SK-N-SH (cell line): ENCODE measurements at regions not wholly inside any gene's neighbourhood (a gene's known extent, or its start where the extent isn't known, plus 50 kb on each side); places are given as distances from the start of the nearest gene placed in this dataset.

Experiments used
- CTCF ChIA-PET: fragments of 300-600, 350-600 bp; formaldehyde crosslinking; extraction: SDS; loops from one replicate; lab custom pipeline; 2021; lab: Yijun Ruan, JAX
- POLR2A ChIA-PET: fragments of 350-600 bp; sonication (Branson Sonifier 250); formaldehyde crosslinking; extraction: SDS; loops from one replicate; lab custom pipeline; 2020; ENCODE audit warnings: antibody characterized with exemption, inconsistent platforms; lab: Yijun Ruan, JAX
- DNase-seq: peaks from one replicate; pipeline ENCODE4 v3.0.0; 2012
- H2AFZ ChIP-seq: fragments of 200-600 bp; sonication (generic); 2 replicates; pipeline ENCODE4 v1.8.1; 2016; ENCODE audit warnings: antibody characterized with exemption, mild to moderate bottlenecking, low read depth
- H3F3A ChIP-seq: fragments of 200-600 bp; sonication (generic); replicated peaks from 2 replicates; pipeline ENCODE3; 2016; ENCODE audit warnings: antibody characterized with exemption, mild to moderate bottlenecking; ENCODE audit not compliant: insufficient read depth
- H3K27ac ChIP-seq, 2 experiments: fragments of 200-500 bp in 1 of 2; fragments of 200-600 bp in 1 of 2; sonication (Bioruptor generic) in 1 of 2; sonication (generic), shearing (Covaris generic) in 1 of 2; 2 replicates each; pipeline versions ENCODE4 v1.5.1 to v1.6.1; 2014 to 2016; ENCODE audit warnings: low read depth in 2 of 2, inconsistent platforms in 1 of 2, low read length in 1 of 2, mild to moderate bottlenecking in 1 of 2, mixed read lengths in 1 of 2
- H3K27me3 ChIP-seq: fragments of 200-600 bp; sonication (generic), shearing (Covaris generic); 2 replicates; pipeline ENCODE4 v1.6.1; 2016; ENCODE audit warnings: mixed run types; ENCODE audit not compliant: insufficient read depth
- H3K36me3 ChIP-seq, 2 experiments: fragments of 200-500 bp in 1 of 2; fragments of 200-600 bp in 1 of 2; sonication (Bioruptor generic) in 1 of 2; sonication (generic) in 1 of 2; replicated peaks in 1 of 2; 2 replicates each; pipeline versions ENCODE3 to v1.5.1; 2014 to 2016; ENCODE audit warnings: low read length in 1 of 2, mild to moderate bottlenecking in 1 of 2; ENCODE audit not compliant: insufficient read depth in 2 of 2, control insufficient read depth in 1 of 2
- H3K4me1 ChIP-seq, 2 experiments: fragments of 200-500 bp in 1 of 2; fragments of 200-600 bp in 1 of 2; sonication (Bioruptor generic) in 1 of 2; sonication (generic), shearing (Covaris generic) in 1 of 2; 2 replicates each; pipeline versions ENCODE4 v1.5.1 to v1.6.1; 2014 to 2016; ENCODE audit warnings: low read depth in 1 of 2, low read length in 1 of 2, mixed run types in 1 of 2; ENCODE audit not compliant: insufficient read depth in 2 of 2, control insufficient read depth in 1 of 2
- H3K4me2 ChIP-seq: fragments of 200-600 bp; sonication (generic), shearing (Covaris generic); 2 replicates; pipeline ENCODE4 v1.6.1; 2017; ENCODE audit warnings: mixed run types
- H3K4me3 ChIP-seq, 2 experiments: fragments of 200-500 bp in 1 of 2; fragments of 200-600 bp in 1 of 2; sonication (Bioruptor generic) in 1 of 2; sonication (generic), shearing (Covaris generic) in 1 of 2; 2 replicates each; pipeline versions ENCODE4 v1.5.1 to v1.8.1; 2014 to 2016; ENCODE audit warnings: low read depth in 2 of 2, inconsistent platforms in 1 of 2, low read length in 1 of 2, mild to moderate bottlenecking in 1 of 2, mixed read lengths in 1 of 2, moderate library complexity in 1 of 2
- H3K79me2 ChIP-seq: fragments of 200-600 bp; sonication (generic); 2 replicates; pipeline ENCODE4 v1.8.1; 2017; ENCODE audit warnings: mild to moderate bottlenecking; ENCODE audit not compliant: insufficient read depth
- H3K9ac ChIP-seq: fragments of 200-600 bp; sonication (generic); 2 replicates; pipeline ENCODE4 v1.6.1; 2017; ENCODE audit warnings: mixed run types
- H3K9me2 ChIP-seq: fragments of 200-600 bp; sonication (generic); 2 replicates; pipeline ENCODE4 v1.6.1; 2017; ENCODE audit warnings: mixed run types
- H3K9me3 ChIP-seq: fragments of 200-600 bp; sonication (generic); 2 replicates; pipeline ENCODE4 v1.6.1; 2017; ENCODE audit warnings: mixed run types, mild to moderate bottlenecking, moderate library complexity
- H4K20me1 ChIP-seq: fragments of 200-600 bp; sonication (generic); 2 replicates; pipeline ENCODE4 v1.6.1; 2017; ENCODE audit warnings: mild to moderate bottlenecking, mixed run types; ENCODE audit not compliant: insufficient read depth
- CHD2 ChIP-seq: fragments of 150-350 bp; IDR thresholded peaks from 2 replicates; pipeline ENCODE4 v1.6.1; 2018; ENCODE audit warnings: low read length; ENCODE audit not compliant: partially characterized antibody
- ELF1 ChIP-seq: IDR thresholded peaks from 2 replicates; pipeline ENCODE4 v1.4.0; 2012
- EZH2phosphoT487 ChIP-seq: fragments of 200-600 bp; sonication (generic); IDR thresholded peaks from 2 replicates; pipeline ENCODE4 v1.6.1; 2017; ENCODE audit warnings: low read depth, mixed run types, mild to moderate bottlenecking, antibody characterized with exemption, moderate library complexity, borderline replicate concordance
- FOXJ3 ChIP-seq: sonication (generic); formaldehyde crosslinking; IDR thresholded peaks from 2 replicates; pipeline ENCODE4 v1.5.1; 2020; ENCODE audit warnings: mild to moderate bottlenecking, missing genetic modification reagents
- FOXM1 ChIP-seq: IDR thresholded peaks from 2 replicates; pipeline ENCODE4 v1.4.0; 2012; ENCODE audit warnings: low read depth, mild to moderate bottlenecking
- GABPA ChIP-seq: IDR thresholded peaks from 2 replicates; pipeline ENCODE4 v1.4.0; 2012; ENCODE audit warnings: low read depth, mild to moderate bottlenecking
- GATA2 ChIP-seq: sonication (generic); formaldehyde crosslinking; IDR thresholded peaks from 2 replicates; pipeline ENCODE4 v1.5.0; 2020; ENCODE audit warnings: mild to moderate bottlenecking, missing genetic modification reagents
- JUND ChIP-seq: IDR thresholded peaks from 2 replicates; pipeline ENCODE4 v1.4.0; 2012
- MXI1 ChIP-seq: IDR thresholded peaks from 2 replicates; pipeline ENCODE4 v1.6.1; 2012; ENCODE audit warnings: mild to moderate bottlenecking, low read depth, low read length, improper control_type of control experiment
- NFIC ChIP-seq: IDR thresholded peaks from 2 replicates; pipeline ENCODE4 v1.4.0; 2012; ENCODE audit warnings: borderline replicate concordance
- NRF1 ChIP-seq: IDR thresholded peaks from 2 replicates; pipeline ENCODE4 v1.6.1; 2012; ENCODE audit warnings: low read depth, mild to moderate bottlenecking, low read length
- PBX3 ChIP-seq: IDR thresholded peaks from 2 replicates; pipeline ENCODE4; 2012
- RAD21 ChIP-seq: IDR thresholded peaks from 2 replicates; pipeline ENCODE4 v1.6.1; 2012; ENCODE audit warnings: mild to moderate bottlenecking, low read length
- RCOR1 ChIP-seq: fragments of 150-350 bp; IDR thresholded peaks from 2 replicates; pipeline ENCODE4 v1.6.1; 2017; ENCODE audit warnings: antibody characterized with exemption, low read length
- RXRA ChIP-seq: IDR thresholded peaks from 2 replicates; pipeline ENCODE4 v1.4.0; 2012; ENCODE audit warnings: low read depth, mild to moderate bottlenecking, borderline replicate concordance
- SMC3 ChIP-seq: IDR thresholded peaks from 2 replicates; pipeline ENCODE4 v1.6.1; 2012; ENCODE audit warnings: low read depth, low read length, improper control_type of control experiment
- USF1 ChIP-seq: IDR thresholded peaks from 2 replicates; pipeline ENCODE4 v1.4.0; 2012; ENCODE audit warnings: low read depth, borderline replicate concordance
- USF2 ChIP-seq: fragments of 150-350 bp; IDR thresholded peaks from 2 replicates; pipeline ENCODE4 v1.6.1; 2017; ENCODE audit warnings: antibody characterized with exemption, low read length, low read depth, borderline replicate concordance
- ZBTB33 ChIP-seq: IDR thresholded peaks from 2 replicates; pipeline ENCODE4 v1.4.0; 2012; ENCODE audit warnings: low read depth, borderline replicate concordance
- WGBS: methylation state at CpG from one replicate; pipeline ENCODE4 v1.1.6; 2017; ENCODE audit warnings: low lambda C conversion rate; 5-methylcytosine and 5-hydroxymethylcytosine counted together

GRCh38 chr9:28059192-28059591, 485.9 kb upstream of the C9orf72 start:
- H2AFZ ChIP-seq: no peak overlapping the region
- H3K27ac ChIP-seq: no peak overlapping the region
- no peak for DNase-seq
- no peak overlapping the region for H3K9ac ChIP-seq
- H3K79me2 ChIP-seq: no peaks in the 10 kb centered on the region
- no peaks in the 10 kb centered on the region for H3K9me3 ChIP-seq
- WGBS: 86% methylated on average over 8 of the region's 8 CpGs
- ChIA-PET CTCF (interaction anchor here (1.3 kb wide), 1 partner anchor 12 kb away, joined by 4 read pairs; no protein-coding TSS in a partner anchor), POLR2A (no interaction called here)
- no peak overlapping the region for H3K4me3 ChIP-seq
- H3K4me2 ChIP-seq: no peak overlapping the region
- TF ChIP-seq FOXM1: no peak
- no peak for TF ChIP-seq FOXJ3 (CRISPR knock-in tag)
- TF ChIP-seq JUND: no peak
- TF ChIP-seq GABPA: no peak
- no peak for TF ChIP-seq ZBTB33
- no peak for TF ChIP-seq NRF1
- TF ChIP-seq MXI1: no peak
- TF ChIP-seq RCOR1: no peak
- TF ChIP-seq CHD2: no peak
- no peak for TF ChIP-seq USF2
- TF ChIP-seq USF1: no peak
- no peak for TF ChIP-seq NFIC
- TF ChIP-seq GATA2 (CRISPR knock-in tag): no peak
- no peak for TF ChIP-seq RAD21
- no peak for TF ChIP-seq ELF1
- TF ChIP-seq PBX3: no peak
- TF ChIP-seq SMC3: no peak
- TF ChIP-seq EZH2phosphoT487: no peak
- TF ChIP-seq RXRA: no peak
- TF ChIP-seq, all 33 proteins: peak for 0
- Histone ChIP-seq H4K20me1 (no peaks in the 10 kb centered on the region), H3K36me3 (peaks cover 0 to 2% of the 10 kb centered on the region in 2 experiments), H3K9me2 (no peaks in the 10 kb centered on the region), H3F3A (no peaks in the 10 kb centered on the region), H3K27me3 (no peaks in the 10 kb centered on the region), H3K4me1 (peaks cover 0 to 3% of the 10 kb centered on the region in 2 experiments; a peak in 2 of 4 replicates)
